GM23248 (cell line): ENCODE measurements at regions not wholly inside any gene's neighbourhood (a gene's known extent, or its start where the extent isn't known, plus 50 kb on each side); places are given as distances from the start of the nearest gene placed in this dataset.
"Not testable (repeated sequence)": the region's sequence is repeated elsewhere in the genome, so short reads cannot be mapped to it uniquely, and the experiment has no call there.

Experiments
- DNase-seq: peaks from one replicate; pipeline ENCODE4 v3.0.0-alpha.2; 2015
- H2AFZ ChIP-seq: fragments of 200-600 bp; sonication (generic); 2 replicates; pipeline ENCODE4 v1.6.1; 2016; ENCODE audit warnings: antibody characterized with exemption
- H3F3A ChIP-seq: fragments of 200-600 bp; sonication (generic); 2 replicates; pipeline ENCODE4 v1.6.1; 2016; ENCODE audit warnings: mild to moderate bottlenecking, antibody characterized with exemption, mixed run types; ENCODE audit not compliant: insufficient read depth
- H3K27ac ChIP-seq: fragments of 200-600 bp; sonication (generic); 2 replicates; pipeline ENCODE4 v1.5.1; 2016; ENCODE audit warnings: mild to moderate bottlenecking
- H3K27me3 ChIP-seq: fragments of 200-600 bp; sonication (generic); replicated peaks from 2 replicates; pipeline ENCODE4 v1.6.1; 2016; ENCODE audit warnings: mild to moderate bottlenecking; ENCODE audit not compliant: insufficient read depth
- H3K36me3 ChIP-seq: fragments of 200-600 bp; sonication (generic); 2 replicates; pipeline ENCODE4 v1.6.1; 2016; ENCODE audit warnings: low read depth, mild to moderate bottlenecking
- H3K4me1 ChIP-seq: fragments of 200-600 bp; sonication (generic); 2 replicates; pipeline ENCODE4 v1.6.1; 2016; ENCODE audit warnings: mild to moderate bottlenecking; ENCODE audit not compliant: insufficient read depth
- H3K4me2 ChIP-seq: fragments of 200-600 bp; sonication (generic); one replicate; pipeline ENCODE4 v1.6.1; 2016; ENCODE audit warnings: mild to moderate bottlenecking; ENCODE audit not compliant: unreplicated experiment
- H3K4me3 ChIP-seq: fragments of 200-600 bp; sonication (generic); 2 replicates; pipeline ENCODE4 v1.5.1; 2016; ENCODE audit warnings: mild to moderate bottlenecking
- H3K79me2 ChIP-seq: fragments of 200-600 bp; sonication (generic); 2 replicates; pipeline ENCODE4 v1.6.1; 2016; ENCODE audit warnings: mild to moderate bottlenecking; ENCODE audit not compliant: insufficient read depth
- H3K9ac ChIP-seq: fragments of 200-600 bp; sonication (generic); 2 replicates; pipeline ENCODE4 v1.6.1; 2016; ENCODE audit warnings: mild to moderate bottlenecking
- H3K9me2 ChIP-seq: fragments of 200-600 bp; sonication (generic); 2 replicates; pipeline ENCODE4 v1.6.1; 2016; ENCODE audit warnings: mixed run types, mild to moderate bottlenecking, moderate library complexity; ENCODE audit not compliant: insufficient read depth
- H3K9me3 ChIP-seq: fragments of 200-600 bp; sonication (generic); one replicate; pipeline ENCODE4 v1.6.1; 2017; ENCODE audit warnings: low read depth
- H4K20me1 ChIP-seq: fragments of 200-600 bp; sonication (generic); 2 replicates; pipeline ENCODE4 v1.6.0; 2016; ENCODE audit not compliant: insufficient read depth
- EZH2 ChIP-seq: fragments of 200-600 bp; sonication (generic); IDR thresholded peaks from 2 replicates; pipeline ENCODE4 v1.6.1; 2018; ENCODE audit warnings: antibody characterized with exemption, mild to moderate bottlenecking; ENCODE audit not compliant: insufficient read depth, poor library complexity, severe bottlenecking
- EZH2phosphoT487 ChIP-seq: fragments of 200-600 bp; sonication (generic); IDR thresholded peaks from 2 replicates; pipeline ENCODE4 v1.6.1; 2018; ENCODE audit warnings: antibody characterized with exemption, moderate library complexity, mild to moderate bottlenecking, low read depth; ENCODE audit not compliant: insufficient read depth
- WGBS, 2 experiments: methylation state at CpG; one replicate each; pipeline ENCODE4 v1.1.6; 2015 to 2017; ENCODE audit warnings: low lambda C conversion rate in 2 of 2, low coverage in 1 of 2; ENCODE audit errors: missing lambda C conversion rate in 2 of 2; 5-methylcytosine and 5-hydroxymethylcytosine counted together
- in situ Hi-C: fragments of 300-500 bp; cut with MboI; formaldehyde crosslinking; loops from 2 replicates; pipeline ENCODE4 v1.15.0; 2020

DNA sequence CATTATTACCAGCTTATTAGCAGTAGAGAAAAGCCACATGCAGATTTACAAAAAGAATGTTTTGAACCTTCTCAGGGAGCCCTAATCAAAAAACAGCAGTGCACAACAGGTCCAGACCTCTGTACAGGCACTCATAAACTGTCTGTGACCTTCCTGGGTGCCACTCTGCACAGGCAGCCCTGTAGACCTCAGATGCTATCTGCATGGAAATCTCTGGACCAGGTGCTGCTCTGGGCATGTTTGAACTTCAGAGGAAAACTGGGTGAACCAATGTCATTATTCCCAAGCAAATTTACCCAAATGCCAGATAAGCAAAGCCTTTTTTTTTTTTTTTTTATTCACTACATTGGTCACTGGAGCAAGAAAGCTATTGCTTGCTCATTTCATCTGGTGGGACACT, 104.2 kb downstream of the NPY start:
- Histone ChIP-seq H4K20me1 (no peaks in the 10 kb centered on the region), H3K27ac (no peak overlapping the region), H3K4me2 (no peak overlapping the region), H3K4me3 (no peak overlapping the region), H3K4me1 (no peaks in the 10 kb centered on the region), H3K36me3 (no peaks in the 10 kb centered on the region), H3K9ac (no peak overlapping the region), H3F3A (no peaks in the 10 kb centered on the region), H2AFZ (no peak overlapping the region), H3K9me3 (no peaks in the 10 kb centered on the region), H3K27me3 (peaks cover 10% of the 10 kb centered on the region; the same call in 1 of the 2 replicates), H3K9me2 (no peaks in the 10 kb centered on the region), H3K79me2 (no peaks in the 10 kb centered on the region)
- in situ Hi-C loops, result loop anchor here (25.0 kb wide), 1 partner anchor 826 kb away; no protein-coding TSS in a partner anchor
- TF ChIP-seq EZH2phosphoT487, result no peak
- no peak for TF ChIP-seq EZH2
- no peak for DNase-seq

DNA sequence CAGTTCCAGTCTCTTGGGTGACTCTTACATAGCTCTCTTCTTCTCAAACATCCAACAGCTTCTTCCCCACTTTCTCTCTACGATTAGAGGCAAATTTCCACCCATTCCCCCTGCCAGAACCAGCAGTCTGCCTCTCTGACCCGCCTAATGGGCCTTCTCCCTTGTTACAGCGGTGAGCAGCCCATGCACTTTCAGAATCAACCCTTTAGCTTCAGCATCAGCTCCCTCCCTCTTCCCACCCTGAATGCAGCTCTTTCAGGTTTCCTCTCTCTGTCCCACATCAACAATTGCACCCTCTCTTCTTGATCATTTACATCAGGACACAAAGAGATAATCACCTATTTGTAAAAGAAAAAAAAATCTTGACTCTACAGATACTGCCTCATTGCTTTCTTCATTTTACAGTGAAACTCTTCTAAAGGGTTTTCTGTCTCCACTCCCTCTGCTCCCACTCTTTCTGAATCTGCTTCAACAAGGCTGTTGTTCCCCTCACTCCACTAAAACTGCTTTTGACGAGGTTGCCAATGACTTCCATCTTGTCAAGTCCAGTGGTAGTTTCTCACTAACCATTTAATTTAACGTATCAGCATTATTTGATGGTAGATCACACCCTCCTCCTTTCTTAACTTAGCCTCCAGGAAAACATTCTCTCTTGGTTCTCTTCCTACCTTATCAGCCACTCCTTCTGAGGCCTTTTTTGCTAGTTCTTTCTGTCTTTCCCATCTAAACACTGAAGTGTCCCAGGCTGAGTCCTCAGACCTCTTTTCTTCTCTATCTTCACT, 106.6 kb downstream of the NPY start:
- H2AFZ ChIP-seq, result no peak overlapping the region
- no peak overlapping the region for H3K9ac ChIP-seq
- H3K4me2 ChIP-seq, result no peak overlapping the region
- peaks cover 10% of the 10 kb centered on the region; the same call in 1 of the 2 replicates for H3K27me3 ChIP-seq
- H3K27ac ChIP-seq, result no peak overlapping the region
- TF ChIP-seq EZH2, result no peak
- no peak for TF ChIP-seq EZH2phosphoT487
- no peaks in the 10 kb centered on the region for H3K36me3 ChIP-seq
- in situ Hi-C loops, result loop anchor here (25.0 kb wide), 1 partner anchor 828 kb away; no protein-coding TSS in a partner anchor
- H3K9me3 ChIP-seq, result no peaks in the 10 kb centered on the region
- H3K79me2 ChIP-seq, result no peaks in the 10 kb centered on the region
- no peaks in the 10 kb centered on the region for H3K9me2 ChIP-seq
- H3K4me1 ChIP-seq, result no peaks in the 10 kb centered on the region
- no peaks in the 10 kb centered on the region for H4K20me1 ChIP-seq
- WGBS, 2 experiments, result 21 to 26% methylated on average over 5 of the region's 5 CpGs
- H3F3A ChIP-seq, result no peaks in the 10 kb centered on the region
- DNase-seq, result no peak
- no peak overlapping the region for H3K4me3 ChIP-seq

- H4K20me1 ChIP-seq, result no peaks in the 10 kb centered on the region
- H3K9ac ChIP-seq, result no peak overlapping the region
These were observed 108.8 kb downstream of the NPY start for GRCh38 chr7:24392774-24393173.

GRCh38 chr7:24395512-24395911, 111.5 kb downstream of the NPY start:
- H3K79me2 ChIP-seq, result no peaks in the 10 kb centered on the region
- no peak for TF ChIP-seq EZH2
- no peak for TF ChIP-seq EZH2phosphoT487
- no peak overlapping the region for H3K9ac ChIP-seq
- no peaks in the 10 kb centered on the region for H3K9me2 ChIP-seq
- no peaks in the 10 kb centered on the region for H3K9me3 ChIP-seq
- 0 out of 2 replicates have a peak, but pooled peaks cover 6% of the 10 kb centered on the region for H3K27me3 ChIP-seq
- no peaks in the 10 kb centered on the region for H4K20me1 ChIP-seq
- no peaks in the 10 kb centered on the region for H3K4me1 ChIP-seq
- H2AFZ ChIP-seq, result no peak overlapping the region
- no peaks in the 10 kb centered on the region for H3K36me3 ChIP-seq
- DNase-seq, result no peak
- no peak overlapping the region for H3K4me2 ChIP-seq
- no peak overlapping the region for H3K4me3 ChIP-seq
- H3K27ac ChIP-seq, result no peak overlapping the region
- in situ Hi-C loops, result loop anchor here (25.0 kb wide), 1 partner anchor 833 kb away; no protein-coding TSS in a partner anchor
- WGBS, 2 experiments, result 52 to 56% methylated on average over 3 of the region's 3 CpGs
- no peaks in the 10 kb centered on the region for H3F3A ChIP-seq

More at GRCh38 chr7:24392774-24393173, 108.8 kb downstream of the NPY start:
- no peak for TF ChIP-seq EZH2
- TF ChIP-seq EZH2phosphoT487, result no peak
- Histone ChIP-seq H3K4me1 (no peaks in the 10 kb centered on the region), H3K9me3 (no peaks in the 10 kb centered on the region), H3K9me2 (no peaks in the 10 kb centered on the region), H3F3A (no peaks in the 10 kb centered on the region), H3K36me3 (no peaks in the 10 kb centered on the region), H3K27me3 (peaks cover 10% of the 10 kb centered on the region; the same call in 1 of the 2 replicates), H3K4me2 (no peak overlapping the region), H3K4me3 (no peak overlapping the region), H3K27ac (no peak overlapping the region), H3K79me2 (no peaks in the 10 kb centered on the region), H2AFZ (no peak overlapping the region)
- in situ Hi-C loops, result loop anchor here (25.0 kb wide), 1 partner anchor 830 kb away; no protein-coding TSS in a partner anchor
- no peak for DNase-seq
- WGBS, 2 experiments, result 9 to 17% methylated on average over 1 of the region's 1 CpG

DNA sequence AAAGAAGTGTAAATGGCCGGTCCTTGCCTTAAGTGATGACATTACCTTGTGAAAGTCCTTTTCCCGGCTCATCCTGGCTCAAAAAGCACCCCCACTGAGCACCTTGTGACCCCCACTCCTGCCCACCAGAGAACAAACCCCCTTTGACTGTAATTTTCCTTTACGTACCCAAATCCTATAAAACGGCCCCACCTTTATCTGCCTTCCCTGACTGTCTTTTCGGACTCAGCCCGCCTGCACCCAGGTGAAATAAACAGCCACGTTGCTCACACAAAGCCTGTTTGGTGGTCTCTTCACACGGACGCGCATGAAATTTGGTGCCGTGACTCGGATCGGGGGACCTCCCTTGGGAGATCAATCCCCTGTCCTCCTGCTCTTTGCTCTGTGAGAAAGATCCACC, 112.4 kb downstream of the NPY start:
- not testable (repeated sequence) for H3K36me3 ChIP-seq, H3K9me2 ChIP-seq, H3K27me3 ChIP-seq, H4K20me1 ChIP-seq, H3K4me2 ChIP-seq, H3K4me1 ChIP-seq, H3F3A ChIP-seq, H3K9me3 ChIP-seq, H3K27ac ChIP-seq, H3K9ac ChIP-seq, DNase-seq, H3K79me2 ChIP-seq, H3K4me3 ChIP-seq, H2AFZ ChIP-seq
- WGBS, 2 experiments, result 47 to 60% methylated on average over 7 to 12 of the region's 13 CpGs
- in situ Hi-C loops, result loop anchor here (25.0 kb wide), 1 partner anchor 834 kb away; no protein-coding TSS in a partner anchor
